Endodermal cell (in vitro differentiated cells): ENCODE measurements at regions not wholly inside any gene's neighbourhood (a gene's known extent, or its start where the extent isn't known, plus 50 kb on each side); places are given as distances from the start of the nearest gene placed in this dataset.

Experiments
- DNase-seq: peaks from one replicate; pipeline ENCODE4 v3.0.0-alpha.2; 2017
- H3K27ac ChIP-seq: 2 replicates; pipeline ENCODE4 v1.5.1; 2013; ENCODE audit warnings: mild to moderate bottlenecking, low read depth, low read length, moderate library complexity
- H3K27me3 ChIP-seq: 2 replicates; pipeline ENCODE4 v1.6.1; 2013; ENCODE audit warnings: mild to moderate bottlenecking, low read length, moderate library complexity; ENCODE audit not compliant: insufficient read depth, control insufficient read depth, poor library complexity, severe bottlenecking
- H3K36me3 ChIP-seq: 2 replicates; pipeline ENCODE4 v1.7.0; 2013; ENCODE audit warnings: mild to moderate bottlenecking, low read length, moderate library complexity; ENCODE audit not compliant: control insufficient read depth, insufficient read depth
- H3K4me1 ChIP-seq: one replicate; pipeline ENCODE4 v1.7.0; 2013; ENCODE audit warnings: low read length; ENCODE audit not compliant: control insufficient read depth, insufficient read depth
- H3K4me3 ChIP-seq: 2 replicates; pipeline ENCODE4 v1.5.1; 2013; ENCODE audit warnings: mild to moderate bottlenecking, low read length, moderate library complexity
- H3K9ac ChIP-seq: 2 replicates; pipeline ENCODE4 v1.6.1; 2013; ENCODE audit warnings: mild to moderate bottlenecking, low read length, moderate library complexity; ENCODE audit not compliant: poor library complexity, severe bottlenecking; ENCODE audit errors: extremely low read depth
- H3K9me3 ChIP-seq: 2 replicates; pipeline ENCODE4 v1.6.1; 2013; ENCODE audit warnings: mild to moderate bottlenecking, low read length, moderate library complexity; ENCODE audit not compliant: control insufficient read depth
- H3K27ac Mint-ChIP-seq: 2 replicates; pipeline ENCODE4 v1.8.0; 2020; ENCODE audit warnings: mixed read lengths
- H3K27me3 Mint-ChIP-seq: 2 replicates; pipeline ENCODE4 v1.8.0; 2021; ENCODE audit warnings: mild to moderate bottlenecking, mixed read lengths; ENCODE audit not compliant: insufficient read depth
- H3K36me3 Mint-ChIP-seq: 2 replicates; pipeline ENCODE4 v1.8.0; 2020; ENCODE audit warnings: low read depth, mixed read lengths
- H3K4me1 Mint-ChIP-seq: 2 replicates; pipeline ENCODE4 v1.8.0; 2020; ENCODE audit warnings: mixed read lengths
- H3K4me3 Mint-ChIP-seq: 2 replicates; pipeline ENCODE4 v1.8.0; 2020; ENCODE audit warnings: mild to moderate bottlenecking, moderate library complexity, mixed read lengths
- H3K9me3 Mint-ChIP-seq: 2 replicates; pipeline ENCODE4 v1.8.0; 2020; ENCODE audit warnings: mild to moderate bottlenecking, mixed read lengths
- WGBS, 2 experiments: methylation state at CpG; one replicate each; pipeline versions ENCODE4 v1.1.5 to v1.1.7; 2013; ENCODE audit warnings: missing lambda C conversion rate in 2 of 2, mixed read lengths in 1 of 2; ENCODE audit not compliant: insufficient coverage in 1 of 2, insufficient read length in 1 of 2; 5-methylcytosine and 5-hydroxymethylcytosine counted together
- TF ChIP-seq, protein P1 (sequence below): fragments of 200-600 bp; sonication (generic); conservative IDR thresholded peaks from 2 replicates; pipeline ENCODE4 v1.5.0; 2021; ENCODE audit warnings: antibody characterized with exemption, mild to moderate bottlenecking

DNA sequence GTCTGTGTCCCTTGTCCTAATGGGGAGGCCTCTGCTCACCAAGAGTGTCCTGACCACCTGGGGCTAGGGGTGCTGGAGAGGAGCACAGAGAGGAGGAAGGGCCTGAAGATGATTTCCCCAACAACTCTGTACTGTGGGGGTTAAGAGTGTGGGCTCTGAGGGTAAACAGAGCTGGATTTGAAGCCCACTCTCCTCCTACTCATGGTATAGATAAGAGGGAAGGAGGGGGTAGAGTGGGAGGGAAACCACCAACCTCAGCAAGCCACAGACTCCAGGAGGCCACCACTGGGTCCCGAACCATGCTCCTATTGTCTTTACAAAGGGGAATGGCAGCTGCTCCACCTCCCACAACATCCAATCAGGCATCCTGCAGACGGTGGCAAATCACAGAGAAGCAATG lies 103.6 kb upstream of the RNU6-1 start:
- H3K4me1 Mint-ChIP-seq: peaks cover 34% of the 10 kb centered on the region
- H3K9me3 ChIP-seq: peaks cover 4% of the 10 kb centered on the region
- no peaks in the 10 kb centered on the region for H3K27me3 ChIP-seq
- H3K4me1 ChIP-seq: peaks cover 11% of the 10 kb centered on the region
- 38 to 74% methylated on average over 1 to 2 of the region's 2 CpGs for WGBS, 2 experiments
- TF ChIP-seq, protein P1, sequence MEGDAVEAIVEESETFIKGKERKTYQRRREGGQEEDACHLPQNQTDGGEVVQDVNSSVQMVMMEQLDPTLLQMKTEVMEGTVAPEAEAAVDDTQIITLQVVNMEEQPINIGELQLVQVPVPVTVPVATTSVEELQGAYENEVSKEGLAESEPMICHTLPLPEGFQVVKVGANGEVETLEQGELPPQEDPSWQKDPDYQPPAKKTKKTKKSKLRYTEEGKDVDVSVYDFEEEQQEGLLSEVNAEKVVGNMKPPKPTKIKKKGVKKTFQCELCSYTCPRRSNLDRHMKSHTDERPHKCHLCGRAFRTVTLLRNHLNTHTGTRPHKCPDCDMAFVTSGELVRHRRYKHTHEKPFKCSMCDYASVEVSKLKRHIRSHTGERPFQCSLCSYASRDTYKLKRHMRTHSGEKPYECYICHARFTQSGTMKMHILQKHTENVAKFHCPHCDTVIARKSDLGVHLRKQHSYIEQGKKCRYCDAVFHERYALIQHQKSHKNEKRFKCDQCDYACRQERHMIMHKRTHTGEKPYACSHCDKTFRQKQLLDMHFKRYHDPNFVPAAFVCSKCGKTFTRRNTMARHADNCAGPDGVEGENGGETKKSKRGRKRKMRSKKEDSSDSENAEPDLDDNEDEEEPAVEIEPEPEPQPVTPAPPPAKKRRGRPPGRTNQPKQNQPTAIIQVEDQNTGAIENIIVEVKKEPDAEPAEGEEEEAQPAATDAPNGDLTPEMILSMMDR: no peak
- no peaks in the 10 kb centered on the region for H3K36me3 ChIP-seq
- no peak overlapping the region for H3K4me3 Mint-ChIP-seq
- no peak overlapping the region for H3K27ac ChIP-seq
- H3K9ac ChIP-seq: no peak overlapping the region
- no peaks in the 10 kb centered on the region for H3K36me3 Mint-ChIP-seq
- DNase-seq: no peak
- H3K27ac Mint-ChIP-seq: no peak overlapping the region
- no peak overlapping the region for H3K4me3 ChIP-seq
- peaks cover 4% of the 10 kb centered on the region for H3K9me3 Mint-ChIP-seq
- no peaks in the 10 kb centered on the region for H3K27me3 Mint-ChIP-seq

DNA sequence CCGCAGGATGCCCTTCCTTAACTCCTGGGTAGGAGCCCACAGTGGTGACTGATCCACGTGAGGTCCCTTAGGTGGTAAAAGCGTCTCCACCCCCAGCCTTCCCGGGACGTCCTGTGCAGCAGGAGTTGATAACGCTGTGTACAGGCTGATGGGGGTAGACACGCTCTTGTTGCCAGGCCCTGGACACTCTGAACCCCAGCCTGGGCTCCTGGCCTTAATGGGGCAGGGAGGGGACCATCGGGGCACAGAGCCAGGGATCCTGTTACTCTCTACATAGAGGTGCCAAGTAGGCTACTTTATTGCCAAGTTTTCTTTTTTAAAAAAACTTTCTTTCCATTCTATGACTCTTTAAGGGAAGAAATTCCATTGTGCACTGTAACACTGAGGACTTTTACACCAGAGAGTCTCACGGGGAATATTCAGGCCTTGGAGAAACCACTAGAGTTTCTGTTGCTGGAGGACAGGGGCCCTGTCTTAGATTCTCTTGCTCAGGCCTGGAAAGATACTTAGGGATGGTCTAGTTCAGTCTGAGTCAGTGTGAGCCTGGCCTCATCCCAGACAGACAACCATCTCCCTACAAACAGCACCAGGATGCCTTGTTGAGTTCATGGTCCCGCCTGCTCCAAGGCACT lies 104.3 kb upstream of the RNU6-1 start:
- no peak overlapping the region for H3K9ac ChIP-seq
- Mint-ChIP-seq H3K27me3 (no peaks in the 10 kb centered on the region), H3K4me1 (peaks cover 34% of the 10 kb centered on the region), H3K4me3 (no peak overlapping the region), H3K36me3 (no peaks in the 10 kb centered on the region), H3K9me3 (peaks cover 4% of the 10 kb centered on the region), H3K27ac (peak overlapping the region; percentile 52)
- no peak overlapping the region for H3K27ac ChIP-seq
- DNase-seq: no peak
- 92 to 97% methylated on average over 8 to 10 of the region's 10 CpGs for WGBS, 2 experiments
- TF ChIP-seq, protein P1: no peak
- H3K4me1 ChIP-seq: peaks cover 11% of the 10 kb centered on the region
- H3K4me3 ChIP-seq: no peak overlapping the region
- no peaks in the 10 kb centered on the region for H3K27me3 ChIP-seq
- H3K9me3 ChIP-seq: peaks cover 4% of the 10 kb centered on the region
- H3K36me3 ChIP-seq: no peaks in the 10 kb centered on the region

DNA sequence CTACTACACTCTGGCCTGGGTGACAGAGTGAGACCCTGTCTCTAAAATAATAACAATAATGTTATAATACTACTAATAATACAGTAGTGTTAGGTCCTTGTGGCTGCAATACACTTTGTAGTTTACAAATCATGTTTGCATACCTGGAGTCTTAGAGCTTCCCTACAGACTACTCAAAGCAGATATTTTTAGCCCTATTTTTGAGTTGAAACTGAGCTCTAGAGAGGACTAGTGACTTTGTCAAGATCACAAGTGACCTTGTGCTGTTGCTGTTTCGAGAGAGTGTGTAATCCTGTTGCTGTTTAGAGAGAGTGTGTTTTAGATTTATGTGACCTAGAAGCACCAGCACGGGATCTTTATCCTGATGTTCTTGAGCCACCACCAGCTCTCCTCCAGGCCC lies 105.3 kb upstream of the RNU6-1 start:
- H3K4me3 ChIP-seq: no peak overlapping the region
- no peaks in the 10 kb centered on the region for H3K36me3 ChIP-seq
- no peak overlapping the region for H3K27ac ChIP-seq
- peaks cover 33% of the 10 kb centered on the region for H3K4me1 Mint-ChIP-seq
- H3K27ac Mint-ChIP-seq: no peak overlapping the region
- DNase-seq: no peak
- WGBS, 2 experiments: 92 to 100% methylated on average over 2 of the region's 2 CpGs
- no peak overlapping the region for H3K4me3 Mint-ChIP-seq
- H3K27me3 Mint-ChIP-seq: no peaks in the 10 kb centered on the region
- H3K9ac ChIP-seq: no peak overlapping the region
- TF ChIP-seq, protein P1: no peak
- peaks cover 11% of the 10 kb centered on the region for H3K4me1 ChIP-seq
- peaks cover 4% of the 10 kb centered on the region for H3K9me3 Mint-ChIP-seq
- no peaks in the 10 kb centered on the region for H3K36me3 Mint-ChIP-seq
- H3K27me3 ChIP-seq: no peaks in the 10 kb centered on the region
- peaks cover 4% of the 10 kb centered on the region for H3K9me3 ChIP-seq
